SH-SY5Y (cell line): ENCODE measurements at regions not wholly inside any gene's neighbourhood (a gene's known extent, or its start where the extent isn't known, plus 50 kb on each side); places are given as distances from the start of the nearest gene placed in this dataset.

Experiments
- GATA2 ChIP-seq: IDR thresholded peaks from 2 replicates; pipeline ENCODE4 v1.6.1; 2011; ENCODE audit warnings: mild to moderate bottlenecking, low read depth, low read length
- GATA3 ChIP-seq: IDR thresholded peaks from 2 replicates; pipeline ENCODE4 v1.6.1; 2011; ENCODE audit warnings: low read depth, mild to moderate bottlenecking, low read length, moderate library complexity

DNA sequence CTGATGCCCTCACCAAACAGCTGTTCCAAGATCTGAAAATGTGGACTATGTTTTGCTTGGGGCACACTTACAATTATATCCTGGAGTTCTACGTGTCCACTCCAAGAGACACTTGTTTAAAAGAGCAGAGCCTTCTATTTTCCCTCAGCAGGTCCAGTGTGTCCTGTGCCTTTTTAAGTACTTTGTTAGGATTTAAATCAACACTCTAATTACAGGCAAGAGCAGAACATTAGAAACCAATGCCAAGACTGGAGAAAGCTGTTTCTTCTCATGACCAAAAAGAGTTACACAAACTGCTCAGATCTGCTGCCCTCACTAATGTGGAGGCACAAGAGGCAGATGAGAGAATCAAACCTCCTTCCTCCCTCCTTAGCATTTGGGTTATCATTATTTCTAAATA, 452.9 kb downstream of the LMO4 start:
- TF ChIP-seq GATA2, result no peak
- no peak for TF ChIP-seq GATA3

- TF ChIP-seq GATA3, result no peak
- TF ChIP-seq GATA2, result no peak
Observed at GRCh38 chr1:87783315-87783714, 454.6 kb downstream of the LMO4 start.

DNA sequence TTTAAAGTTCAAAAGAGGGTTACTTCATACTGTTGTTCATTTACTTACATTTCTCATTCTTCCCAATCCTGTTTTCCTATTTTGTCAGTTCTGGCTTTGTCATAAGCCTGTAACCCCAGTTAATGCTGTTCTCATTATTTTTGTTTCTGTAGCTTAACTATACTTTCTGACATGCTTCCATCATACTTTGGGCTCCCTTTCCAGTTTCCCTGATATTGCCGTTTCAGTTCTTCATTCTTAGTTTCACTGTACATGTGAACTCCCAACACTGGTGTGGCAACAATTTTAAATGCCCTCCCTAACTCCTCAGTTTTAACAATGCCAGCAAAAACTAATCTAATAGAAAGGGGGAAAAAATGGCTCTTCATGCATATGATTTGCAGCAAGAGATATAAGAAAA, 456.7 kb downstream of the LMO4 start:
- no peak for TF ChIP-seq GATA3
- TF ChIP-seq GATA2, result no peak

DNA sequence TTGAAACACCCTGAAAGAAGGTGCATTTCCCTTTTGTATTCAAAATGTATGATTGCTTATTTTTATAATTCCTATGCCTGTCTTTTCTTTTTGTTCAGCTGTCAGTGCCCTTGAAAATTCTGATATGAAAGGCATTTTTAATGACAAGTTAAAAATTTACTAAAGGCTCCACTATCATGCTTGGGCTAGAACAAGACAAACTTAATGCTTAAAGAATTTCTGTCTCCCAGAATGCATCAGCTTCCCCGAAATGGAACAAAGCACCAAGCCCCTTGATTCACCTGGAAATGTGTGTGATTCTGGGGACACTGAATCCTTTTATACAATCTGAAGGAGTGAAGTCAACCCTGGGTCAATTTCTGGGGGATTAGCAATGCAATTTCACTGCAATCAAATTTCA, 457.5 kb downstream of the LMO4 start:
- no peak for TF ChIP-seq GATA3
- no peak for TF ChIP-seq GATA2

GRCh38 chr1:87786861-87787545, 458.3 kb downstream of the LMO4 start:
- TF ChIP-seq GATA3 (no peak), GATA2 (no peak)

- no peak for TF ChIP-seq GATA2
- no peak for TF ChIP-seq GATA3
Observed at GRCh38 chr1:87787551-87787950, 458.9 kb downstream of the LMO4 start.

DNA sequence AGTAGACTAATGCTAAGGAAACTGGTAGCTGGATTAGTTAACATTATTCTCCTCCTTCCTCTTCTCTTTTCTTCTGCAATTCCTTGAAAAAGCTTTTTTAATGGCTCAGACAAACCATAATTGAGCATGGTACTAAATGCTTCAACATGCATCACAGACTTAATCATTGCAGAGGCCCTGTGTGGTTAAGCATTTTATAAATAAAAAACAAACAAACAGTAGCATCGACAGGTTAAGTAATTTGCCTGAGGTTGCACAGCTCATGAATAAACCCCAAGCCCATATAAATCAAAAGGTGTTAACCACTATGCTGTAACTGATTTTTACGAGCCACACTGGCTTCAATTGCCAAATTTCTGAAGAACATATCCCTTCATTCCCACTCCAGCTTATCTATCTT, 462.1 kb downstream of the LMO4 start:
- TF ChIP-seq GATA3 (no peak), GATA2 (no peak)

GRCh38 chr1:87791931-87792740, 463.5 kb downstream of the LMO4 start:
- no peak for TF ChIP-seq GATA2

GRCh38 chr1:87794788-87795614, 466.3 kb downstream of the LMO4 start:
- TF ChIP-seq GATA3 (no peak), GATA2 (no peak)

- TF ChIP-seq GATA3 (no peak), GATA2 (no peak)
Observed at GRCh38 chr1:87795615-87796337, 467.1 kb downstream of the LMO4 start.

DNA sequence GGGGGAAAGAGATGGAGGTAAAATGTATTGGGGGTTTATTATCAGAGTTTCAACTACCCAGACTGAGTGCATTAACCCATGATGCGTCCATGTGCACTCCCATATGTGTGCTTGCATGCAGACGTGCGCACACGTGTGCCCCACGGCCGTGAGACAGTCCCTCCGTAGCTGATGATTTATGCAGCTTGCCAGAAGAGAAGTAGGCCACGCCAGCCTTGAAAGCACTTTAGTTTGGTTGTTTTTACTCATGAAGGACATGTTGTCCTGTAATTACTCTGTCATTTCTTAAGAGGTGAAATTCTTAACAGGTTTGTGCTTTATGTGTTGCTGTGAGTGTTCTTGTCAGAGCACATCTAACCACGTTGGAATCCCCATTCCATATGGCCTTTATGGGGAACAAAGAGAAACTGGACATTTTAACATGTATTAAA, 467.8 kb downstream of the LMO4 start:
- TF ChIP-seq GATA3, result no peak
- TF ChIP-seq GATA2, result no peak

GRCh38 chr1:87799451-87799850, 470.8 kb downstream of the LMO4 start:
- TF ChIP-seq GATA3 (no peak), GATA2 (no peak)

DNA sequence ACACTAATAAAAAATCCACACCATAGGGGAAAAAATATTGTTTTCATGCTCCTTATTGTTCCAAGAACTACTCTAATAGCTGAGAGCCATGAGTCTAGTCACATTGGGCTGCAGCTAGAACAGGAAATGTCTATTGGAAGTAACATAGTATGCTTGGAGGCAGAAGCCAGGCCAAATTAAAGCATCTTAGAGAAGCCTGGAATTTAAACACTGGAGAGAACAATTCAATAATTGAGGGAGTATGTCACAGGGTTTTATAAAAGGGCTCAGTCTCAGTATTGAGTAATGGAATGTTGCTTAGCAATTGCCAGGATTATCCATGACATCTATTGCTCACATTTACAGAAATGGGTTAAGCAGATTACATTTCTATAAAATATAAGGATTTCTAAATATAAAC, 471.3 kb downstream of the LMO4 start:
- TF ChIP-seq GATA3 (no peak), GATA2 (no peak)

- TF ChIP-seq GATA2, result no peak
Observed at GRCh38 chr1:87803375-87803774, 474.7 kb downstream of the LMO4 start.
